Mesendoderm (in vitro differentiated cells): ENCODE measurements at regions not wholly inside any gene's neighbourhood (a gene's known extent, or its start where the extent isn't known, plus 50 kb on each side); places are given as distances from the start of the nearest gene placed in this dataset.
A peak's percentile ranks its signal among the peaks of the same experiment; 100 is the strongest.

ENCODE experiments used
- DNase-seq: peaks from one replicate; pipeline ENCODE4 v3.0.0; 2013
- H2AK5ac ChIP-seq: 2 replicates; pipeline ENCODE4 v1.6.1; 2013; ENCODE audit warnings: low read length, inconsistent platforms
- H2BK120ac ChIP-seq: 2 replicates; pipeline ENCODE4 v1.6.1; 2013; ENCODE audit warnings: low read depth, mild to moderate bottlenecking, low read length, moderate library complexity, mixed read lengths
- H2BK15ac ChIP-seq: replicated peaks from 2 replicates; pipeline ENCODE4 v1.6.1; 2013; ENCODE audit warnings: low read depth, mild to moderate bottlenecking, moderate library complexity
- H2BK5ac ChIP-seq: 2 replicates; pipeline ENCODE4 v1.6.1; 2013; ENCODE audit warnings: low read length, inconsistent platforms
- H3K18ac ChIP-seq: 2 replicates; pipeline ENCODE4 v1.6.1; 2013; ENCODE audit warnings: mild to moderate bottlenecking, low read length, mixed read lengths
- H3K23ac ChIP-seq: one replicate; pipeline ENCODE4 v1.6.1; 2013; ENCODE audit warnings: low read length
- H3K27ac ChIP-seq: 2 replicates; pipeline ENCODE4 v1.5.1; 2013; ENCODE audit warnings: low read depth, mild to moderate bottlenecking, inconsistent platforms, low read length, moderate library complexity
- H3K27me3 ChIP-seq: 2 replicates; pipeline ENCODE4 v1.6.1; 2013; ENCODE audit warnings: low read length, control low read depth, mild to moderate bottlenecking, inconsistent platforms; ENCODE audit not compliant: insufficient read depth, poor library complexity
- H3K36me3 ChIP-seq: 2 replicates; pipeline ENCODE4 v1.6.1; 2013; ENCODE audit warnings: low read length, inconsistent platforms; ENCODE audit not compliant: control insufficient read depth, insufficient read depth
- H3K4ac ChIP-seq: one replicate; pipeline ENCODE4 v1.6.1; 2013; ENCODE audit warnings: low read depth, mild to moderate bottlenecking, low read length, moderate library complexity
- H3K4me1 ChIP-seq: 2 replicates; pipeline ENCODE4 v1.6.1; 2013; ENCODE audit warnings: low read depth, low read length, inconsistent platforms; ENCODE audit not compliant: control insufficient read depth
- H3K4me2 ChIP-seq: 2 replicates; pipeline ENCODE4 v1.6.1; 2013; ENCODE audit warnings: low read length
- H3K4me3 ChIP-seq: 2 replicates; pipeline ENCODE4 v1.5.1; 2013; ENCODE audit warnings: mild to moderate bottlenecking, low read length
- H3K56ac ChIP-seq: one replicate; pipeline ENCODE4 v1.6.1; 2013; ENCODE audit warnings: low read length
- H3K79me1 ChIP-seq: 2 replicates; pipeline ENCODE4 v1.6.1; 2013; ENCODE audit warnings: low read length, inconsistent platforms
- H3K79me2 ChIP-seq: 2 replicates; pipeline ENCODE4 v1.6.1; 2013; ENCODE audit warnings: mild to moderate bottlenecking, low read length; ENCODE audit not compliant: control insufficient read depth, insufficient read depth
- H3K9ac ChIP-seq: 2 replicates; pipeline ENCODE4 v1.6.1; 2013; ENCODE audit warnings: low read length, inconsistent platforms
- H4K5ac ChIP-seq: one replicate; pipeline ENCODE4 v1.6.1; 2013; ENCODE audit warnings: low read length
- H4K8ac ChIP-seq: one replicate; pipeline ENCODE4 v1.6.1; 2013; ENCODE audit warnings: low read depth, mild to moderate bottlenecking, control low read depth, low read length, moderate library complexity
- WGBS: extraction: QIAGEN DNeasy Blood & Tissue Kit; methylation state at CpG from one replicate; pipeline ENCODE4 v1.1.7; 2013; ENCODE audit warnings: low lambda C conversion rate, missing lambda C conversion rate; ENCODE audit not compliant: insufficient coverage; ENCODE audit errors: extremely low coverage; 5-methylcytosine and 5-hydroxymethylcytosine counted together

- Histone ChIP-seq H3K4me1 (no peaks in the 10 kb centered on the region), H2BK15ac (no peak overlapping the region), H3K23ac (no peak overlapping the region), H3K56ac (no peak overlapping the region), H3K79me2 (no peaks in the 10 kb centered on the region), H3K4ac (no peak overlapping the region), H3K79me1 (no peaks in the 10 kb centered on the region), H4K8ac (no peak overlapping the region), H3K18ac (no peak overlapping the region), H3K27me3 (no peaks in the 10 kb centered on the region), H3K36me3 (no peaks in the 10 kb centered on the region), H2BK5ac (no peak overlapping the region), H2AK5ac (no peak overlapping the region), H3K27ac (no peak overlapping the region), H3K4me3 (no peak overlapping the region), H3K4me2 (no peak overlapping the region), H4K5ac (no peak overlapping the region), H2BK120ac (no peak overlapping the region), H3K9ac (no peak overlapping the region)
- WGBS: no CpG with 5 or more reads among the region's 6 CpGs
- no peak for DNase-seq
These were observed 240.8 kb upstream of the DDX53 start for GRCh38 chrX:22758807-22759481.

DNA sequence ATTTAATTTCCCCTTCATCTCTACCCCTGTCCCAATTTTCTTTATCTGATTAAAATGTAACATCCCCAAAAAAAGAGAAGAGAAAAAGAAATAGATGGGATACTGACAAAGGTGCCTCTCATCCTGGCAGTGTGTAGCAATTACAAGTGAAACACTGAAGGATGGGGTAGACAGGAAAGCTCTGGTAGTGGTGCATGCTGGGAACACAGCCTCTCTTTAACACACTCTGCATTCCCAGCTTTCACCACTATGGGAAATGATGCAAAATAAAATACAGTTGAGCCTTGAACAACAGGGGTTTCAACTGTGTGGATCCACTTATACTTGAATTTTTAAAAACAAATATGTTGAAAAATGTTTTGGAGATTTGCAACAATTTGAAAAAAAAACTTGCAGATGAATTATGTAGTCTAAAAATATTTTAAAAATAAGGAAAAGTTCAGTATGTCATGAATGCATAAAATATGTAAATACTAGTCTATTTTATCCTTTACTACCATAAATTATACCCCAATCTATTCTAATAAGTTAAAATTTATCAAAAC is 239.2 kb upstream of the DDX53 start:
- Histone ChIP-seq H2AK5ac (no peak overlapping the region), H3K4me3 (no peak overlapping the region), H2BK15ac (no peak overlapping the region), H4K5ac (no peak overlapping the region), H3K79me2 (no peaks in the 10 kb centered on the region), H3K4me1 (no peaks in the 10 kb centered on the region), H3K23ac (no peak overlapping the region), H3K27ac (no peak overlapping the region), H3K18ac (no peak overlapping the region), H2BK120ac (no peak overlapping the region), H3K56ac (no peak overlapping the region), H3K36me3 (no peaks in the 10 kb centered on the region), H3K4me2 (no peak overlapping the region), H3K79me1 (no peaks in the 10 kb centered on the region), H2BK5ac (no peak overlapping the region), H4K8ac (no peak overlapping the region), H3K4ac (no peak overlapping the region), H3K27me3 (no peaks in the 10 kb centered on the region), H3K9ac (no peak overlapping the region)
- DNase-seq: peak; percentile 19

DNA sequence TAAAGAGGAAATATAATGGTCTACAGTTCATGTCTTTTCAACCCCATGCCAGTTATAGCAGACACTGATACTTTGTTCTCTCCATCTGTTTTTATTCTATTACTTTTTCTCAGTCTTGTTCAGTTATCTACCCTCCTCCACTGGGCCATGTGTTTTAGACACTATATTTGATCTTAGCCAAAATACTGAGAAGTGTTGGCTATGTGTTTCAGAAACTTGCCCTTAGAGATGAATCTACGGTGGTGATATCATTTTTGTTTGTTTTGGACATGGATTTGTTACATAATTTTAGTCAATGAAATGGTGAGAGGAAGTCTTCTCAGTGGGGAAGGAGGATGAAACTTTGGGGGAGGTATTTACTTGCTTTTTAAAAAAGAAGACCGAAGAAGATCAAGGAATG is 211.5 kb upstream of the DDX53 start:
- Histone ChIP-seq H3K4ac (no peak overlapping the region), H2BK15ac (no peak overlapping the region), H2AK5ac (no peak overlapping the region), H3K79me1 (no peaks in the 10 kb centered on the region), H3K4me2 (no peak overlapping the region), H2BK5ac (no peak overlapping the region), H2BK120ac (no peak overlapping the region), H3K9ac (no peak overlapping the region), H3K79me2 (no peaks in the 10 kb centered on the region), H4K5ac (no peak overlapping the region), H3K4me3 (no peak overlapping the region), H3K36me3 (no peaks in the 10 kb centered on the region), H3K27ac (no peak overlapping the region), H3K18ac (no peak overlapping the region), H4K8ac (no peak overlapping the region), H3K27me3 (no peaks in the 10 kb centered on the region), H3K23ac (no peak overlapping the region), H3K4me1 (no peaks in the 10 kb centered on the region), H3K56ac (no peak overlapping the region)
- no peak for DNase-seq
- no CpG with 5 or more reads among the region's 2 CpGs for WGBS

DNA sequence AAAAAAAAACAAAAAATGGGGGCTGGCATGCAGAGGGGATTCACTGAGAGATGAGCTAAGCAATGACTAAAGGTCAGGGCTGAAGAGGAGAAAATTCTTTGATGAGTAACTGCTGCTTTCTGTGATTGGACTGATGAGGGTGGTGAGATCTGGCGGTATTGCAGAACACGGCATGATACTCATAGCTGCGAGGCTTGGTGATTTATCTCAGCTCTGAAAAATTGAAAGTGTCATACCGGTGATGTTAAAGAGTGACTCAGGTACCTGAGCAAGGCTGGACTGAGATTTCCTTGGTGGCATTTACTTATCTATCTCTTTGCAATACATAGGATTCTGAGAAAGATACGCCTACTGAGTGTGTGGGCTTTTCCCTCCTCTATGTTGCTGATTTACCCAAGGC is 204.1 kb upstream of the DDX53 start:
- H3K56ac ChIP-seq: no peak overlapping the region
- no peak overlapping the region for H3K4ac ChIP-seq

GRCh38 chrX:22800360-22800759 is 199.4 kb upstream of the DDX53 start:
- WGBS: no CpG with 5 or more reads among the region's 4 CpGs
- H3K79me2 ChIP-seq: no peaks in the 10 kb centered on the region
- H4K8ac ChIP-seq: no peak overlapping the region
- no peak overlapping the region for H3K56ac ChIP-seq
- no peaks in the 10 kb centered on the region for H3K27me3 ChIP-seq
- H3K18ac ChIP-seq: no peak overlapping the region
- no peak overlapping the region for H3K4me3 ChIP-seq
- H3K4me1 ChIP-seq: no peaks in the 10 kb centered on the region
- H3K27ac ChIP-seq: no peak overlapping the region
- H2AK5ac ChIP-seq: no peak overlapping the region
- H3K36me3 ChIP-seq: no peaks in the 10 kb centered on the region
- H3K9ac ChIP-seq: no peak overlapping the region
- DNase-seq: peak; percentile 78
- H3K23ac ChIP-seq: no peak overlapping the region
- H3K79me1 ChIP-seq: no peaks in the 10 kb centered on the region
- H2BK120ac ChIP-seq: no peak overlapping the region
- H3K4ac ChIP-seq: no peak overlapping the region
- H3K4me2 ChIP-seq: no peak overlapping the region
- no peak overlapping the region for H2BK15ac ChIP-seq
- no peak overlapping the region for H4K5ac ChIP-seq
- no peak overlapping the region for H2BK5ac ChIP-seq

More for the DNA sequence above, 204.1 kb upstream of the DDX53 start:
- Histone ChIP-seq H2BK5ac (no peak overlapping the region), H2BK120ac (no peak overlapping the region), H3K27me3 (no peaks in the 10 kb centered on the region), H3K79me1 (no peaks in the 10 kb centered on the region), H3K36me3 (no peaks in the 10 kb centered on the region), H3K18ac (no peak overlapping the region), H3K27ac (no peak overlapping the region), H2BK15ac (no peak overlapping the region), H4K5ac (no peak overlapping the region), H3K79me2 (no peaks in the 10 kb centered on the region), H3K4me1 (no peaks in the 10 kb centered on the region), H3K9ac (no peak overlapping the region), H3K4me2 (no peak overlapping the region), H3K23ac (no peak overlapping the region), H3K4me3 (no peak overlapping the region), H4K8ac (no peak overlapping the region), H2AK5ac (no peak overlapping the region)
- DNase-seq: peak; percentile 3
- no CpG with 5 or more reads among the region's 5 CpGs for WGBS

GRCh38 chrX:22800806-22801205 is 199.0 kb upstream of the DDX53 start:
- DNase-seq: peak; percentile 67
- Histone ChIP-seq H3K36me3 (no peaks in the 10 kb centered on the region), H2BK15ac (no peak overlapping the region), H3K4me1 (no peaks in the 10 kb centered on the region), H3K79me1 (no peaks in the 10 kb centered on the region), H3K4me2 (no peak overlapping the region), H4K5ac (no peak overlapping the region), H3K4ac (no peak overlapping the region), H2AK5ac (no peak overlapping the region), H4K8ac (no peak overlapping the region), H3K27me3 (no peaks in the 10 kb centered on the region), H2BK120ac (no peak overlapping the region), H3K9ac (no peak overlapping the region), H3K27ac (no peak overlapping the region), H3K4me3 (no peak overlapping the region), H3K79me2 (no peaks in the 10 kb centered on the region), H3K23ac (no peak overlapping the region), H3K18ac (no peak overlapping the region), H2BK5ac (no peak overlapping the region), H3K56ac (no peak overlapping the region)
- no CpG with 5 or more reads among the region's 1 CpG for WGBS
